ENCODE measurements at regions not wholly inside any gene's neighbourhood (a gene's known extent, or its start where the extent isn't known, plus 50 kb on each side); places are given as distances from the start of the nearest gene placed in this dataset.

GRCh38 chr15:29885183-29885582, 62.9 kb upstream of the TJP1 start:
- Mint-ChIP-seq H3K4me3 (ENCODE audit: unreplicated experiment) (no peak overlapping the region), H3K27me3 (ENCODE audit: low read depth) (no peaks in the 10 kb centered on the region), H3K4me1 (ENCODE audit: low read depth) (peaks cover 38% of the 10 kb centered on the region), H3K27ac (ENCODE audit: unreplicated experiment) (no peak overlapping the region), H3K36me3 (ENCODE audit: low read depth) (no peaks in the 10 kb centered on the region), H3K9me3 (ENCODE audit: low read depth) (no peaks in the 10 kb centered on the region)
- no peak for DNase-seq (ENCODE audit: low spot score)
- no peak for TF ChIP-seq CTCF (IDR thresholded peaks at IDR 0.05)

GRCh38 chr15:29883126-29883525, 60.9 kb upstream of the TJP1 start:
- no peak overlapping the region for H3K27ac Mint-ChIP-seq (ENCODE audit: unreplicated experiment)
- no peak for TF ChIP-seq CTCF (IDR thresholded peaks at IDR 0.05)
- H3K27me3 Mint-ChIP-seq (ENCODE audit: low read depth): no peaks in the 10 kb centered on the region
- no peak overlapping the region for H3K4me3 Mint-ChIP-seq (ENCODE audit: unreplicated experiment)
- H3K36me3 Mint-ChIP-seq (ENCODE audit: low read depth): no peaks in the 10 kb centered on the region
- peaks cover 20% of the 10 kb centered on the region for H3K4me1 Mint-ChIP-seq (ENCODE audit: low read depth)
- DNase-seq (ENCODE audit: low spot score): no peak
- no peaks in the 10 kb centered on the region for H3K9me3 Mint-ChIP-seq (ENCODE audit: low read depth)

GRCh38 chr15:29880886-29881285, 58.6 kb upstream of the TJP1 start:
- TF ChIP-seq CTCF (IDR thresholded peaks at IDR 0.05): no peak
- Mint-ChIP-seq H3K4me1 (ENCODE audit: low read depth) (peaks cover 17% of the 10 kb centered on the region), H3K9me3 (ENCODE audit: low read depth) (no peaks in the 10 kb centered on the region), H3K4me3 (ENCODE audit: unreplicated experiment) (no peak overlapping the region), H3K27me3 (ENCODE audit: low read depth) (no peaks in the 10 kb centered on the region), H3K27ac (ENCODE audit: unreplicated experiment) (no peak overlapping the region), H3K36me3 (ENCODE audit: low read depth) (no peaks in the 10 kb centered on the region)
- DNase-seq (ENCODE audit: low spot score): no peak

GRCh38 chr15:29880341-29880740, 58.1 kb upstream of the TJP1 start:
- Mint-ChIP-seq H3K36me3 (ENCODE audit: low read depth) (no peaks in the 10 kb centered on the region), H3K4me1 (ENCODE audit: low read depth) (peaks cover 17% of the 10 kb centered on the region), H3K27me3 (ENCODE audit: low read depth) (no peaks in the 10 kb centered on the region), H3K4me3 (ENCODE audit: unreplicated experiment) (no peak overlapping the region), H3K27ac (ENCODE audit: unreplicated experiment) (no peak overlapping the region), H3K9me3 (ENCODE audit: low read depth) (no peaks in the 10 kb centered on the region)
- DNase-seq (ENCODE audit: low spot score): no peak
- TF ChIP-seq CTCF (IDR thresholded peaks at IDR 0.05): no peak

- Mint-ChIP-seq H3K4me3 (ENCODE audit: unreplicated experiment) (no peak overlapping the region), H3K27ac (ENCODE audit: unreplicated experiment) (no peak overlapping the region), H3K27me3 (ENCODE audit: low read depth) (no peaks in the 10 kb centered on the region), H3K36me3 (ENCODE audit: low read depth) (no peaks in the 10 kb centered on the region), H3K9me3 (ENCODE audit: low read depth) (no peaks in the 10 kb centered on the region), H3K4me1 (ENCODE audit: low read depth) (peaks cover 17% of the 10 kb centered on the region)
- no peak for TF ChIP-seq CTCF (IDR thresholded peaks at IDR 0.05)
- no peak for DNase-seq (ENCODE audit: low spot score)
These were observed 52.7 kb upstream of the TJP1 start for GRCh38 chr15:29874977-29875376.

All from chondrocyte (in vitro differentiated cells).